Fibroblast of skin of left quadriceps (primary cell): ENCODE measurements at regions not wholly inside any gene's neighbourhood (a gene's known extent, or its start where the extent isn't known, plus 50 kb on each side); places are given as distances from the start of the nearest gene placed in this dataset.

Experiments
- DNase-seq, 2 experiments: peaks; one replicate each; pipeline ENCODE4 v3.0.0-alpha.2; 2013; ENCODE audit warnings: low read depth in 2 of 2

GRCh38 chr2:122389694-122390093 is 634.2 kb downstream of the TSN start:
- DNase-seq, result no peak

- no peak for DNase-seq
Measured at GRCh38 chr2:122390406-122390805, 635.0 kb downstream of the TSN start.

GRCh38 chr2:122391726-122392125 is 636.3 kb downstream of the TSN start:
- no peak for DNase-seq

GRCh38 chr2:122395687-122396086 is 640.2 kb downstream of the TSN start:
- no peak for DNase-seq

GRCh38 chr2:122411231-122411630 is 655.8 kb downstream of the TSN start:
- no peak for DNase-seq

- DNase-seq, result no peak
Measured at GRCh38 chr2:122412360-122412759, 656.9 kb downstream of the TSN start.

GRCh38 chr2:122414902-122415301 is 659.5 kb downstream of the TSN start:
- DNase-seq, result no peak

- no peak for DNase-seq
Measured at GRCh38 chr2:122417114-122417513, 661.7 kb downstream of the TSN start.

- DNase-seq, result no peak
Measured at GRCh38 chr2:122421775-122422174, 666.3 kb downstream of the TSN start.

- DNase-seq, result no peak
Measured at GRCh38 chr2:122422384-122422991, 667.0 kb downstream of the TSN start.

GRCh38 chr2:122423934-122424333 is 668.5 kb downstream of the TSN start:
- DNase-seq, result no peak

- DNase-seq, result no peak
Measured at GRCh38 chr2:122433123-122433754, 677.8 kb downstream of the TSN start.

GRCh38 chr2:122445003-122445402 is 689.6 kb downstream of the TSN start:
- DNase-seq, result no peak

GRCh38 chr2:122446761-122447160 is 691.3 kb downstream of the TSN start:
- no peak for DNase-seq

GRCh38 chr2:122447237-122447636 is 691.8 kb downstream of the TSN start:
- DNase-seq, result no peak

- DNase-seq, result peak; percentile 0 to 1
Measured at GRCh38 chr2:122451040-122451439, 695.6 kb downstream of the TSN start.

GRCh38 chr2:122451697-122452096 is 696.2 kb downstream of the TSN start:
- DNase-seq, result no peak

GRCh38 chr2:122469147-122469546 is 713.7 kb downstream of the TSN start:
- DNase-seq, result no peak

GRCh38 chr2:122471753-122472152 is 716.3 kb downstream of the TSN start:
- DNase-seq, result no peak

GRCh38 chr2:122478117-122478516 is 722.7 kb downstream of the TSN start:
- peak in 1 of 2 experiments; percentile 7 for DNase-seq

- peak in 1 of 2 experiments; percentile 0 for DNase-seq
Measured at GRCh38 chr2:122478771-122479170, 723.3 kb downstream of the TSN start.

GRCh38 chr2:122480501-122481243 is 725.2 kb downstream of the TSN start:
- DNase-seq, result no peak

- no peak for DNase-seq
Measured at GRCh38 chr2:122481244-122481622, 725.8 kb downstream of the TSN start.
